ENCODE measurements at regions not wholly inside any gene's neighbourhood (a gene's known extent, or its start where the extent isn't known, plus 50 kb on each side); places are given as distances from the start of the nearest gene placed in this dataset.
"Not testable (repeated sequence)": the region's sequence is repeated elsewhere in the genome, so short reads cannot be mapped to it uniquely, and the experiment has no call there.

GRCh38 chr3:20451170-20451569, 265.2 kb upstream of the SGO1 start:
- no peaks in the 10 kb centered on the region for H3K27me3 Mint-ChIP-seq
- H3K4me3 Mint-ChIP-seq (ENCODE audit: low read depth) = no peak overlapping the region
- DNase-seq (ENCODE audit: low spot score, unreplicated experiment) = no peak
- H3K9me3 Mint-ChIP-seq (ENCODE audit: low read depth) = peaks cover 23% of the 10 kb centered on the region
- TF ChIP-seq CTCF (IDR thresholded peaks at IDR 0.05; ENCODE audit: unreplicated experiment) = no peak
- H3K36me3 Mint-ChIP-seq (ENCODE audit: insufficient read depth) = peaks cover 1% of the 10 kb centered on the region
- H3K27ac Mint-ChIP-seq = no peak overlapping the region
- peaks cover 2% of the 10 kb centered on the region for H3K4me1 Mint-ChIP-seq (ENCODE audit: low read depth)

GRCh38 chr3:20450611-20451010, 264.6 kb upstream of the SGO1 start:
- Mint-ChIP-seq H3K36me3 (ENCODE audit: insufficient read depth) (peaks cover 1% of the 10 kb centered on the region), H3K27ac (no peak overlapping the region), H3K27me3 (no peaks in the 10 kb centered on the region), H3K4me1 (ENCODE audit: low read depth) (peaks cover 2% of the 10 kb centered on the region), H3K4me3 (ENCODE audit: low read depth) (no peak overlapping the region), H3K9me3 (ENCODE audit: low read depth) (peaks cover 21% of the 10 kb centered on the region)
- no peak for DNase-seq (ENCODE audit: low spot score, unreplicated experiment)
- TF ChIP-seq CTCF (IDR thresholded peaks at IDR 0.05; ENCODE audit: unreplicated experiment) = no peak

GRCh38 chr3:20442846-20443245, 256.8 kb upstream of the SGO1 start:
- Mint-ChIP-seq H3K9me3 (ENCODE audit: low read depth) (peaks cover 3% of the 10 kb centered on the region), H3K4me1 (ENCODE audit: low read depth) (no peaks in the 10 kb centered on the region), H3K27me3 (no peaks in the 10 kb centered on the region), H3K27ac (no peak overlapping the region), H3K36me3 (ENCODE audit: insufficient read depth) (no peaks in the 10 kb centered on the region), H3K4me3 (ENCODE audit: low read depth) (no peak overlapping the region)
- TF ChIP-seq CTCF (IDR thresholded peaks at IDR 0.05; ENCODE audit: unreplicated experiment) = no peak
- no peak for DNase-seq (ENCODE audit: low spot score, unreplicated experiment)

GRCh38 chr3:20427268-20427667, 241.3 kb upstream of the SGO1 start:
- H3K4me1 Mint-ChIP-seq (ENCODE audit: low read depth); DNase-seq (ENCODE audit: low spot score, unreplicated experiment); H3K4me3 Mint-ChIP-seq (ENCODE audit: low read depth); H3K27ac Mint-ChIP-seq; H3K36me3 Mint-ChIP-seq (ENCODE audit: insufficient read depth); H3K27me3 Mint-ChIP-seq: not testable (repeated sequence)
- H3K9me3 Mint-ChIP-seq (ENCODE audit: low read depth) = peaks cover 19% of the 10 kb centered on the region

- no peak overlapping the region for H3K27ac Mint-ChIP-seq
- H3K27me3 Mint-ChIP-seq = no peaks in the 10 kb centered on the region
Observed at GRCh38 chr3:20425138-20425537, 239.1 kb upstream of the SGO1 start.

More at GRCh38 chr3:20425138-20425537, 239.1 kb upstream of the SGO1 start:
- Mint-ChIP-seq H3K36me3 (ENCODE audit: insufficient read depth) (no peaks in the 10 kb centered on the region), H3K4me3 (ENCODE audit: low read depth) (no peak overlapping the region), H3K4me1 (ENCODE audit: low read depth) (no peaks in the 10 kb centered on the region), H3K9me3 (ENCODE audit: low read depth) (peaks cover 7% of the 10 kb centered on the region)
- no peak for DNase-seq (ENCODE audit: low spot score, unreplicated experiment)
- TF ChIP-seq CTCF (IDR thresholded peaks at IDR 0.05; ENCODE audit: unreplicated experiment) = no peak

All from progenitor cell of endocrine pancreas (in vitro differentiated cells).